ENCODE measurements at regions not wholly inside any gene's neighbourhood (a gene's known extent, or its start where the extent isn't known, plus 50 kb on each side); places are given as distances from the start of the nearest gene placed in this dataset.
A peak's percentile ranks its signal among the peaks of the same experiment; 100 is the strongest.
"Not testable (repeated sequence)": the region's sequence is repeated elsewhere in the genome, so short reads cannot be mapped to it uniquely, and the experiment has no call there.

GRCh38 chr3:74295479-74295878 lies 319.0 kb downstream of the CNTN3 start:
- no peak for DNase-seq (ENCODE audit: extremely low read depth, low read depth)

- no peak for DNase-seq (ENCODE audit: extremely low read depth, low read depth)
Observed at GRCh38 chr3:74288761-74289160, 325.7 kb downstream of the CNTN3 start.

- no peak for DNase-seq (ENCODE audit: extremely low read depth, low read depth)
Observed at GRCh38 chr3:74287557-74287956, 326.9 kb downstream of the CNTN3 start.

GRCh38 chr3:74282202-74282601 lies 332.3 kb downstream of the CNTN3 start:
- DNase-seq (ENCODE audit: extremely low read depth, low read depth), result no peak

GRCh38 chr3:74281705-74282104 lies 332.8 kb downstream of the CNTN3 start:
- no peak for DNase-seq (ENCODE audit: extremely low read depth, low read depth)

GRCh38 chr3:74273555-74274402 lies 340.7 kb downstream of the CNTN3 start:
- no peak for DNase-seq (ENCODE audit: extremely low read depth, low read depth)

GRCh38 chr3:74273091-74273490 lies 341.4 kb downstream of the CNTN3 start:
- DNase-seq (ENCODE audit: extremely low read depth, low read depth), result no peak

- no peak for DNase-seq (ENCODE audit: extremely low read depth, low read depth)
Observed at GRCh38 chr3:74271541-74271940, 342.9 kb downstream of the CNTN3 start.

GRCh38 chr3:74269689-74270088 lies 344.8 kb downstream of the CNTN3 start:
- no peak for DNase-seq (ENCODE audit: extremely low read depth, low read depth)

- no peak for DNase-seq (ENCODE audit: extremely low read depth, low read depth)
Observed at GRCh38 chr3:74268753-74269152, 345.7 kb downstream of the CNTN3 start.

GRCh38 chr3:74267588-74268184 lies 346.8 kb downstream of the CNTN3 start:
- peak; percentile 20 for DNase-seq (ENCODE audit: extremely low read depth, low read depth)

GRCh38 chr3:74267131-74267530 lies 347.3 kb downstream of the CNTN3 start:
- no peak for DNase-seq (ENCODE audit: extremely low read depth, low read depth)

- no peak for DNase-seq (ENCODE audit: extremely low read depth, low read depth)
Observed at GRCh38 chr3:74265069-74265468, 349.4 kb downstream of the CNTN3 start.

- DNase-seq (ENCODE audit: extremely low read depth, low read depth), result no peak
Observed at GRCh38 chr3:74263031-74263430, 351.4 kb downstream of the CNTN3 start.

- DNase-seq (ENCODE audit: extremely low read depth, low read depth), result no peak
Observed at GRCh38 chr3:74233091-74233490, 381.4 kb downstream of the CNTN3 start.

- DNase-seq (ENCODE audit: extremely low read depth, low read depth), result no peak
Observed at GRCh38 chr3:74217467-74217866, 397.0 kb downstream of the CNTN3 start.

- DNase-seq (ENCODE audit: extremely low read depth, low read depth), result no peak
Observed at GRCh38 chr3:74214286-74214685, 400.2 kb downstream of the CNTN3 start.

- DNase-seq (ENCODE audit: extremely low read depth, low read depth), result no peak
Observed at GRCh38 chr3:74210739-74211138, 403.7 kb downstream of the CNTN3 start.

- DNase-seq (ENCODE audit: extremely low read depth, low read depth), result no peak
Observed at GRCh38 chr3:74200952-74201351, 413.5 kb downstream of the CNTN3 start.

GRCh38 chr3:74178664-74179063 lies 435.8 kb downstream of the CNTN3 start:
- DNase-seq (ENCODE audit: extremely low read depth, low read depth), result not testable (repeated sequence)

- DNase-seq (ENCODE audit: extremely low read depth, low read depth), result no peak
Observed at GRCh38 chr3:74173090-74173489, 441.4 kb downstream of the CNTN3 start.

- DNase-seq (ENCODE audit: extremely low read depth, low read depth), result no peak
Observed at GRCh38 chr3:74167926-74168325, 446.5 kb downstream of the CNTN3 start.
